SK-MEL-5 (cell line): ENCODE measurements at regions not wholly inside any gene's neighbourhood (a gene's known extent, or its start where the extent isn't known, plus 50 kb on each side); places are given as distances from the start of the nearest gene placed in this dataset.

ENCODE experiments used
- DNase-seq: peaks from one replicate; pipeline ENCODE4 v3.0.0-alpha.2; 2016; ENCODE audit warnings: low read depth, low spot score
- in situ Hi-C: cut with HindIII; loops from 2 replicates; pipeline ENCODE4 v1.10.0; 2016; ENCODE audit warnings: low sequenced_read_pairs, high pct_unique_total_duplicates, low pct_unique_long_range_greater_than_20kb

DNA sequence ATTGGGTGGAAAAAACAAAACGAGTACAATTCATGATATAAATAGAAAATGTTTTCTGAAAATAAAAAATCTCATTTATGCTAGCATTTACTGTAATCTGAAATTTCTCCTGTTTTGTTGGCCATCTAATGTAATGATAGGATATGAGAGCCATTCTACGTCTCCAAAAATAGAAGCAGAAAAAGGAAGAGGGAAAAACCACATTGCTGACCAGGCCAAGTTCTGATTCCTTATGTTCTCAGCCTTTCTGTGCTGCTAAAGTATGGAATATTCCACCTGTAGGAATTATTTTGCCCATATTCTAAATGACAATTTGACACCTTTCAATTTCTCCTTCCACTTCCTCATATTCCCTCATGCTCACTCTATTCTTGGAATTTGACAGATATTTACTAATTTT, 110.2 kb downstream of the TBXT start:
- no peak for DNase-seq
- in situ Hi-C loops, result no loop called here

DNA sequence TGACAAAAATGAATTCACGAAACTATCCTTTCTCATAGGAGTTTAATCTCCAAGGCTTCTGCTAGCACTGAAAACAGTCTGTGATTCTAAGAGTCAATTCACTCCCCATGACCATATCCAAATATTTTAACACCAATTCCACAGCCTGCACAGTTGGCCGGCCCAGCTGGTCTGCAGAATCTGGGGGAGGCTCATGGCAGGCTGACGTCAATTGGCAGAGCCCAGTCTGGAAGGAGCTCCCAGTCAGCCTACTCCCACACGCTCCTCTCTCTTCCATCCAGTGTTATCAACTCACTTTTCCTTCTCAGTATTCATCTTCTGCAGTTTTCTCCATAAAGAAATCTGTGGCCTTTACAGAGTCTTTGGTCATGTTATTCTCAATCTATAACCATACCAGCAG, 111.0 kb downstream of the TBXT start:
- no peak for DNase-seq
- in situ Hi-C loops, result no loop called here

DNA sequence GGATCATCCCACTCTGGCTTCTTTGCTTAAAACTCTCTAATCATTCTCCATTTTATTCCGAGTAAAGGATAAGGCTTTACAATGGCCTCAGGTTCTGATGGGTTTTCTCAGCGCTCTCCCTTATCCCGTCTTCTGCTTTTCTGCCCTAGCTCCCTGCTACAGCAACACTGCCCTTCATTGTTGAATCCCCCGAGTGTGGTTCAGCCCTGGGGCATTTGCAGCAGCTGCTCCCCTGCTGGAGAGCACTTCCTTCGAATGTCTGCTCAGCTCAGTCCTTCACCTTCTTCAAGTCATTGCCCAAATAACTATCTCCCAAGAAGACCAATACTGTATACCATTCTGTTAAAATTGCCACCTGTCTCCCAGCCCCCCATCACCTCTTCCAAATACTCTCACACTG, 111.8 kb downstream of the TBXT start:
- in situ Hi-C loops, result no loop called here
- DNase-seq, result peak; percentile 35

DNA sequence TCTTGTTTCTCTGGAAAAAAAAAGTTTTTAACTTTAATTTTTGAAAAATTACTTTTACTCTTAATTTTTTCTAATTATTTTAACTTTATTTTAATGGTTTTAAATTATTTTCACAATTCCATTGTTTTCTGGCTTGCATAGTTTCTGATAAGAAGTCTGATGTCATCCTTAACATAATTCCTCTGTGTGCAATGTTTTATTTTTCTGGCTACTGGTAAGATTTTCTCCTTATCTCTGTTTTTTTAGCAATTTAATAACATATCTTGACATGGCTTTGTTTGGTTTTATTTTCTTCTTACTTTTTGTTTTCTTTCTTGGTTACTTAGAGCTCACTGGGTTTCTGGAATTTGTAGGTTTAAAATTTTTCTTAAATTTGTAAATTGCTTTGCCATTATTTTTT, 114.8 kb downstream of the TBXT start:
- in situ Hi-C loops, result no loop called here
- DNase-seq, result no peak

DNA sequence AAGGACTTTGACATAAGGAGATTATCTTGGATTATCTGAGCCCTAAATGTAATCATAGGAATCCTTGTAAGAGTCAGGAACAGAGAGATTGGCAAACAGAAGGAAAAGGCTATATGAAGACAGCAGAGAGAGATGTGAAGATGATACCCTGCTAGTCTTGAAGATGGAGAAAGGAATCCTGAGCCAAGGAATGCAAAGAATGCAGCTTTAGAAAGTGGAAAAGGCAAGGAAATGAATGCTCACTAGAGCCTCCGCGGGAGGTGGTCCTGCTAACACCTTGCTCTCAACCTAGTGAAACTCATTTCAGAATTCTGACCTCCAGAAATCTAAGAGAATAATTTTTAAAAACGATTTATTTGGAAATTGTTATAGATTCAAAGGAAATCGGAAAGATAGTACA, 117.1 kb downstream of the TBXT start:
- in situ Hi-C loops, result no loop called here
- DNase-seq, result no peak

DNA sequence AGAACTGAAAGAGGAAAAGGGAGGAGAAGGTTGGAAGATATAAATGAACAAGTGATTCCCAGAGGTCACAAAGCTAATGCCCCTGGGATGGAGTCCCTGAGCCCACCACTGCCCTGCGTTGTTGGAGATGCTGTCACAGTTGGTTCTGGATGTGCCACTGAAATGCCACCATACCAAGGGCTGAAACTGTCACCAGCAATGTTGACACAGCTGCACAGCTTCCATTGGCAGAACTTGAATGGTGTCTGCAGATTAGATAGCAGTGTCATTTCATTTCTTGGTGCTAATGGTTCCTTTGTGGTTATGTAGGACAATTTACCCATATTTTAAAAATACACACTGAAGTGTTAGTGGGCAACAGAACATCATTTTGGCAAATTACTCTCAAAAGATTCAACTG, 120.7 kb downstream of the TBXT start:
- no peak for DNase-seq
- in situ Hi-C loops, result no loop called here

DNA sequence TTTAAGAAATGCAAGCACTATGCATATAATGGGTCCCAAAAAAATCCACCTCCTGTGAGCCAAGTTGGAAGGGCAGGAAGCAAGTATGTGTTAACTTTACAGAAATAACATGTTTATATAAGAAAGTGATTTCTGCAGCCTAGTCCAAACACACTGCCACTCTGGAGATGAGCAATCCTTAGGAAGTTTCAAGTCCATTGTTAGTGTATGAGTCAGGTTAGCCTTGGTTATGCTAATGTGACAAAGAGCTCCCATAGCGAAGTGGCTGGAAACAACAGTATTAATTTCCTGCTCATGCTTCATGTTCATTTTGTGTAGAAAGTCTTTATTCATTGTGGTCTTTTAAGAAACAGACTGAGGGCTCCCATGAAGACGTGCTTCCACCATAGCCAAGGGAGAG, 121.4 kb downstream of the TBXT start:
- in situ Hi-C loops, result no loop called here
- DNase-seq, result no peak

DNA sequence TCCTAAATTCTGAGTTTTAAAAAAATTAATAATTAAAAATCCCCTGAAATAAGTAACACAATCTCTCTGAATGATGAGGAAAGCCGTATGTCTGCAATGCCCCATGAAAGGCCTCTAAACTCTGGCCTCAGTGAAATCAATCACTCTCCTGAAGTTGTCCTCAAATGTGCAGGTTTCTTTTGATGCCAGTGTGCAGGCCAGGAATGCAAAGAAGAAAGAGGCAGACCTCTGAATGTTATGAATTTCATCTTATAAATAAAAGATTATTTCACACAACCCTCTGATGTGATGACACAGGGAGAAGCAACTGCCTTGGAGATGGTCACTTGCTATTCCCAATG, 121.8 kb downstream of the TBXT start:
- DNase-seq, result no peak
- in situ Hi-C loops, result no loop called here

DNA sequence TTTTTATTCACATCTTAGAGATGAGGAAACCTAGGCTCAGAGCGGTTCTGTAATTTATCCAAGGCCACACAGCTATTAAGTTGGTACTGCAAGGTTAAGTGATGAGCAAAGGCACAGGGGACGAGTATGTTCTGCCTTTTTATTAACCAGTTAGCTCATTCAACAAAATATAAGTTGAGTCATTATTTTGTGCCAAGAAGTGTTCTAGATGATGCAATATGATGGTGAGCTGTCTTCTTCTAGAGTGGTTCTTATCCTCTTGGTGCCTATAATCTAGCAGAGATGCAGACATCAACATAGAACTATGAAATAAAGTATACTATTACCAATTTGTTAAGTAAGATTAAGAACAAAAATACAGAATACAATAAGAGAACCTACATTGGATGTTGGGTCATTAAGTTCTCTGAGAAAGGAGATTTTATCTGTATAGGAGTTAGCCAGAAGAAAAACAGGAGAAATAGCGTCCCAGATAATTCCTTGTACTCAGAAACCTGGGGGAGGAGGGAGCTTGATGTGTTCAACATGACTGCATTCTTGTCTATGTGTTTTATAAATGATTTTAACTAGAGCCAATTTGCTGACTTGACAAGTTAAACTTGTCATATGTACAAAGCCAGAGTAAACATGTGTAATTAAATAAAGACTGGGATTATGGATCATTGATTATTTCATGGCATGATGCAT, 122.3 kb downstream of the TBXT start:
- in situ Hi-C loops, result no loop called here

DNA sequence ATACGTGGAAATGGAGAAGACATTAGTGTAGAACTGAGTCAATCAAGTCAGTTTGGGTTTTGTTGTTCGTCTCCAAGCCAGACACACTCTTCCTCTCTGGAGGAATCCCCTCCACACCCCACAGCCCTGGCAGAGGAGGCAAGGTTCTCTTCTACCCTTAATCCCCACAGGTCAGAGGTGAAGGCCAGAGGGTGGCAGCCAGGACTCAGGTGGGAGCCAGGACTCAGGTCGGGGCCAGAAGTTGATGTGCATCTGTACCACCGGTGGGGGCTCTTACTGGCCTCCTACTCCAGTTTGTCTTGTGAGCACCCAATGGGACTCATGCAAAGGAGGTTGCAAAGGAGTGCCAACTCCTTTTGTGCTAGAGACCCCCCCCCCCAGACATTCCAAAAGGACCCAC, 126.4 kb downstream of the TBXT start:
- in situ Hi-C loops, result no loop called here
- no peak for DNase-seq

More for the DNA sequence above, 122.3 kb downstream of the TBXT start:
- DNase-seq, result no peak

DNA sequence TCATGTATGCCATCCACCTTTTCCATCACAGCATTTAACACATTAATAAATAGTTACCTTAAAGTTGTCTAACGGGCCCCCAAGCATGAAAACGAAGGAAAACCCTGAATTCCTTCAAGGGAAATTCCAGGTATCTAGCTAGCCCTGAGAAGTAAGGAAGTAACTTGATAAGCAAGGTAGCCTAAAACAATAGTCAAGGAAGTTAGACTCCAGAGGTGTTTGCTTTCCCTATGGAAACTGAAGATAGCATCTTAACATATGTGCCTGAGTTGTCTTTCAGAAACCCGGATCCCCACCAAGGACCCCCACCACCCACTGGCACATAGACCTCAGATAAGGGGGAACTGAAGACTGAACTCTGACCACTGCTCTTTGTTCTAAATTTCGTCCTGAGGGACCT, 127.4 kb downstream of the TBXT start:
- in situ Hi-C loops, result no loop called here
- no peak for DNase-seq

DNA sequence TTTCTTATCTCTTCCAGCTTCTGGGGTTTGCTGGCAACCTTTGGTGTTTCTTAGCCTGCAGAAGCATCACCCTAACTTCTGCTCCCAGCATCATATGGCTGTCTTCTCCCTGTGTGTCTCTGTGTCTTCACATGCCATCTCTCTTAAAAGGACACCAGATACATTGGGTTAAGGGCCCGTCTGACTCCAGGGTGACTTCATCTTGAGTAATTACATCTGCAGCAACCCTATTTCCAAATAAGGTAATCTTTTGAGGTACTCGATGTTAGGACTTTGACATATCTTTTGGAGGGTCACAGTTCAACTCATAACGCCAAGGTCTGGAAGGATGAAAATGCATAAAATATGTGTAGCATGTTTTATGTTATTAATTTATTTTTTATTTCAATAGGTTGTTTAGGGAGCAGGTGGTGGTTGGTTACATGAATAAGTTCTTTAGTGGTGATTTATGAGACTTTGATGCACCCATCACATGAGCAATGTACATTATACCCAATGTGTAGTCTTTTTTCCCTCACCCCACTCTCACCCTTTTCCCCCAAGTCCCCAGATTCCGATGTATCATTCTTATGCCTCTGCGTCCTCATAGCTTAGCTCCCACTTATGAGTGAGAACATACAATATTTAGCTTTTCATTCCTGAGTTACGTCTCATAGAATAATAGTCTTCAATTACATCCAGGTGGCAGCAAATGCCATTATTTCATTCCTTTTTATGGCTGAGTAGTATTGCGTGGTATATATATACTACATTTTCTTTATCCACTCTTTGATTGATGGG, 131.1 kb downstream of the TBXT start:
- in situ Hi-C loops, result no loop called here
- DNase-seq, result no peak

DNA sequence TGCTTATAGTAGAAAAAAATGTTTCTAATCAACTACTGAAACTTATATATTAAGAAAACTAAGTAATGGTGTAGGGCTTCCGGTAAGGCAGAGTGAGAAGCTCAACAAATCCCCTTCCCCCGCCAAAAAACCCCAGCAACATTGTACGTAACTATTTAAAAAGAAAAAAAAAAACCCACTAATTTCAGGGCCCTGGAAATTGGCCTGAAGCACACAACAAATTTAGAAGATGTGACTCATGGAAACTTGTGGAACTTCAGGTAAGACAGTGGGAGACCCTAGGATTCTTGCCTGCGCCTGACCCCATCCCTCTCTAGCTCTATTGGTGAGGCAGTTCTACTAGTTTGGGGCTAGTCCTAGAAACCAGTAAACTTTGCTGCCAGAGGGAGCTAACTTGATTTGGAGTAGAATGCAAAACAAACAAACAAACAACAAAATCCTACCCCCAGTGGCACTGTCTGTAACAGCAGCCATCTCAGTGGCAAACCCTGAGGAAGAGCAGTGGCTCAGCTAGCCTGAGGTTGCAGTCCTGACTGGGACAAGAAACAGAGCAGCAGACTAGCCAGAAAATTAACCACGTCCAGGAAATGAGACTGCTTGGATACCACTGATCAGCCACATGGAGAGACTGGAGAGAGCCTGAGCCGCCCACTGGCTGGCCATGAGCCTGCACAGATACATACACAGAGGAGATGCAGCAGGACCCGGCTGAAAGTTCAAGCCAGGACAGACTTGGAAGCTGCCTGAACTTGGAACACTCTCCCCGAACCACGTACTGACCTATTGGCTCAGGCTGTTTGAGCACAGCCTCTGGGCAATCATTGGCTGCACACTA, 135.1 kb downstream of the TBXT start:
- in situ Hi-C loops, result no loop called here
- DNase-seq, result peak; percentile 94

DNA sequence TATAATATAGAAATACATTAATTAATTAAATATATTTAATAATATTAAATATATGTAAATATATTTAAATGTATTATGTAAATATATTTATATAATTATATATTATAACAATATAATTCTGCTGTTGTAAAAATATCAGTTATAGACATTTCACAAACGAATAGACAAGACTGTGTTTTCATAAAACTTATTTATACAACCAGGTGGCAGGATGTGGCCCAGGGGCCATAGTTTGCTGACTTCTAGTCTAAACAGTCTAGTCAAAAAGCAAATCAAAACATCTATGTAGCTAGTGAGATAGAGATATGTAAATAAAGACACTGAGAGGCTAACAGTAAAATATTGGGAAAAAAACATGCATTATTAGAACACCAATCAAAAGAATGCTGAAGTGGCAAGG, 136.4 kb downstream of the TBXT start:
- in situ Hi-C loops, result no loop called here
- peak; percentile 8 for DNase-seq

DNA sequence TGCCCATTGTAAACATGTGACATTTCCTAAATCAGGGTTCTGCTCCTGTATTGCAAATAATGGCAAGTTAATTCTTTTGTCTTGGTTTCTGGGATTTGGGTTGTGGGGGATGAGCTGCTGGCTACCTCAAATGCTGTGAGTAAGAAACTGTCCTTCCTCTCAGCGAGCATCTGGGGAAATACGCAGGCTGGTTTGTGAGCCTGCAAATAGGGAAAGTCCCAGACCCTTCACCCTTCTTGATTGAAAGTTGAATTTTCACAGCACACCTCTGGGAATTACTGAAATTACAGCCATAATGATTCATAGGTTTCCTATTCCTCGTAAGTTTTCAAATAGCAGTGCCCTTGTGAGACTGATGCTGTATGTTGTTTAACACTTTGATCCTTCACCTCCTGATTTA, 138.1 kb downstream of the TBXT start:
- peak; percentile 15 for DNase-seq
- in situ Hi-C loops, result no loop called here

DNA sequence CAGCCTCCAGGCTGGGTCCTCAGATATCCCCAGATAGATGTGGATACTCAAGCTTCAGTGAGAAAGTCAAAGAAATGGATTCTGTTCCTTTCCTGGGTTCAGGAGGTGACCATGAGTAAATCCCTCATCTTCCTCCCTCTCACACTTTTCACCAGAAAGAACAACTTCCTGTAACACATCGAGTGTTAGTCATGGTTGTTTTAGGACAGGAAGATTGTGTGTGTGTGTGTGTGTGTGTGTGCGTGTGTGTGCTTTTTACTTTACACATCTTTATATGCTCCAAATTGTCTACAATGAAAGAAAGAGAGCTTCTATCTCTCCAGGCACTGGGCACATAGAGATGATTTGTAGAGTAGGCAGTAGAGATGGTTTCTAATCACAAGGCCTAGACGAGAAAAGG, 139.9 kb downstream of the TBXT start:
- DNase-seq, result no peak
- in situ Hi-C loops, result no loop called here

DNA sequence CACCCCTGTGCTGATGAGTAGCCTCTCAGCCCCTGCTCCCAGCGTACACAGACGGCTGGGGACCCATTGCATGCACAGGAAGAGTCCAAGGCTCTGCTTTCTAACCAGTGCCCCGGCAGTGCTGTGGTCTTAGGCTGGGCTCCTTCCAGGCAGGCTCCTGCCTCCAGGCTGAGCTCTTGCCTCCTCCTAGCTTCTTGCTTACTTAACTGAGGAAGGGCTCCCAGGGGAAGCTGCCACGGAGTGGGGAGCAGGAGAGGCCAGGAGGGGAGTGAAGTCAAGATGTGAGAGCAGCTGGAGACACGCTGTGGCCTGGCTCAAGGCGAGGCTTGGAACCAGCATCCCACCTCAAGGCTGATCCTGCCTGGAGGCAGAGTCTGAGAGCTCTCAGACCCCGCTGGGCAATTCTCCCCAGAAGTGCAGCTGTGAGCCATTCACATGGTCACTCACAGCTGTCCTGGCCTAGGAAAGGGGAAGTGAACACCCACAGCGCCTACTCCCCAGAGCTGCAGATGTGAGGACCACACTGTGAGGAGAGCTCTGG, 141.0 kb downstream of the TBXT start:
- DNase-seq, result no peak
- in situ Hi-C loops, result no loop called here

DNA sequence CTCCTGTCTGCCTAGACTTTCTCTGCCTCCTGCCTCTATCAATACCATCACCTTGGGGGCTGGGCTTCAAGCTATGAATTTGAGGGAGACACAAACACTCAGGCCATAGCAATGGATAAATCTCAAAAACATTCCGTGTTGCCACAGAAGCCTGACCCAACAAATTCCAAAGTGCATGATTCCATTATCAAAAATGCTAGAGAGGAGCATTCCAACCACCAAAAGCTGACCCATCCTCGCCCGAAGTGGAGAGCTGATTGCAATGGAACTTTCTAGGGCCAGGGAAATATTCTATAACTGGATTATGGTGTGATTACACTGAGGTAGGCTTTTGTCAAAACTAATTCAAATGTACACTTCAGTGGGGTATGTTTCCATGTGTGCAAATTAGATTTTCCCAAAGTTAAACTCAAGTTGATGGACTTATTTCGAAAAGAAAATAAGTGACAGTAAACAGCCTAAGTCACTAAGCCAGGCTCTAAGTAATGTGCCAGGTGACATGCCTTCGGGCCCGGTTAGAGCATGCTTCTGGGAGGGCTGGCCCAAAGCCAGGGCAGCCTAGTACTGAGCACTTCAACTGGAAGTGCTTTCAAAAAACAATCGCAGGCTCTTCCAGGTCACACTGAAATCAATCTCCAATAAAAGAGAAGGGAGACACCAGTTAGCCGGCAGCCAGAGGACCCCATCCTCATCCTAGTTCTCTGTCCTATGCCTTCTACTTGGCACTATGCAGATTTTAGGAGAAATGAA, 142.3 kb downstream of the TBXT start:
- in situ Hi-C loops, result no loop called here
- DNase-seq, result no peak
